HL-60 (cell line): ENCODE measurements at regions not wholly inside any gene's neighbourhood (a gene's known extent, or its start where the extent isn't known, plus 50 kb on each side); places are given as distances from the start of the nearest gene placed in this dataset.

Experiments
- DNase-seq, 2 experiments: peaks; one replicate each; pipeline ENCODE4 v3.0.0-alpha.2; 2010 to 2020; ENCODE audit warnings: low read depth in 1 of 2, low spot score in 1 of 2
- H3K27ac ChIP-seq: fragments of 250-450 bp; sonication (Bioruptor Pico); replicated peaks from 2 replicates; pipeline ENCODE4 v1.5.1; 2020; ENCODE audit warnings: mild to moderate bottlenecking, moderate library complexity
- H3K27me3 ChIP-seq: fragments of 250-450 bp; sonication (Bioruptor Pico); 2 replicates; pipeline ENCODE4 v1.5.1; 2021; ENCODE audit warnings: mild to moderate bottlenecking, moderate library complexity; ENCODE audit not compliant: insufficient read depth, poor library complexity, severe bottlenecking
- H3K4me3 ChIP-seq: replicated peaks from 2 replicates; pipeline ENCODE4 v1.5.1; 2011; ENCODE audit warnings: mild to moderate bottlenecking, control low read depth, low read length; ENCODE audit not compliant: insufficient read depth
- GABPA ChIP-seq: IDR thresholded peaks from 2 replicates; pipeline ENCODE4 v1.6.1; 2012; ENCODE audit warnings: low read depth
- POLR2AphosphoS5 ChIP-seq: IDR thresholded peaks from 2 replicates; pipeline ENCODE4 v1.6.1; 2012; ENCODE audit warnings: low read depth
- REST ChIP-seq: IDR thresholded peaks from 2 replicates; pipeline ENCODE4 v1.6.1; 2012; ENCODE audit warnings: low read depth; ENCODE audit not compliant: insufficient replicate concordance
- SPI1 ChIP-seq: IDR thresholded peaks from 2 replicates; pipeline ENCODE4 v1.6.1; 2012; ENCODE audit warnings: low read depth, mild to moderate bottlenecking, borderline replicate concordance
- TF ChIP-seq, protein P1 (sequence below): IDR thresholded peaks from one replicate; pipeline ENCODE4 v1.5.1; 2011; ENCODE audit warnings: low read length, control low read depth, inconsistent platforms; ENCODE audit not compliant: insufficient read depth

DNA sequence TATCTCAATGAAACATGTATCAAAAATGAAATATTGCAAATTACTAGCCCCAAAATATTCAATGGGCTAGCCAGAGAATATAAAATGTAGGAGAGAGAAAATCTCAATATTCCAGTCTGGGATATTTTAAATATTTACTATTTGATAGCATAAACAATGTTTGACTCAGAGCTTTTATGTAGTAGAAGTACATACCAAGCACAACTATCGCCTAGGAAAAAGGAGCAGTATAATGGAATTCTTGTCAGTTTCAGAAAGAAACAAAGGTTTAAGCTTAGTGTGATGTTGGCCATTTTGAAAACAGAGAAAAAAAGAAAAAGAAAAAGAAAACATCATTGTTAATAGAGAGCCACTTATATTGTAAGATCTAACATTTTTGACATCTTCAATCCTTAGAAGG, 1961.9 kb upstream of the CELF4 start:
- no peak overlapping the region for H3K4me3 ChIP-seq
- H3K27me3 ChIP-seq: no peaks in the 10 kb centered on the region
- DNase-seq: no peak
- TF ChIP-seq, protein P1, sequence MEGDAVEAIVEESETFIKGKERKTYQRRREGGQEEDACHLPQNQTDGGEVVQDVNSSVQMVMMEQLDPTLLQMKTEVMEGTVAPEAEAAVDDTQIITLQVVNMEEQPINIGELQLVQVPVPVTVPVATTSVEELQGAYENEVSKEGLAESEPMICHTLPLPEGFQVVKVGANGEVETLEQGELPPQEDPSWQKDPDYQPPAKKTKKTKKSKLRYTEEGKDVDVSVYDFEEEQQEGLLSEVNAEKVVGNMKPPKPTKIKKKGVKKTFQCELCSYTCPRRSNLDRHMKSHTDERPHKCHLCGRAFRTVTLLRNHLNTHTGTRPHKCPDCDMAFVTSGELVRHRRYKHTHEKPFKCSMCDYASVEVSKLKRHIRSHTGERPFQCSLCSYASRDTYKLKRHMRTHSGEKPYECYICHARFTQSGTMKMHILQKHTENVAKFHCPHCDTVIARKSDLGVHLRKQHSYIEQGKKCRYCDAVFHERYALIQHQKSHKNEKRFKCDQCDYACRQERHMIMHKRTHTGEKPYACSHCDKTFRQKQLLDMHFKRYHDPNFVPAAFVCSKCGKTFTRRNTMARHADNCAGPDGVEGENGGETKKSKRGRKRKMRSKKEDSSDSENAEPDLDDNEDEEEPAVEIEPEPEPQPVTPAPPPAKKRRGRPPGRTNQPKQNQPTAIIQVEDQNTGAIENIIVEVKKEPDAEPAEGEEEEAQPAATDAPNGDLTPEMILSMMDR: no peak
- TF ChIP-seq POLR2AphosphoS5: no peak
- TF ChIP-seq SPI1: no peak
- no peak for TF ChIP-seq REST
- no peak for TF ChIP-seq GABPA
- no peak overlapping the region for H3K27ac ChIP-seq

- no peak for TF ChIP-seq SPI1
- no peak for DNase-seq
Observed at GRCh38 chr18:39524370-39524769, 1958.8 kb upstream of the CELF4 start.

GRCh38 chr18:39523281-39523680, 1957.7 kb upstream of the CELF4 start:
- Histone ChIP-seq H3K27ac (no peak overlapping the region), H3K4me3 (no peak overlapping the region), H3K27me3 (no peaks in the 10 kb centered on the region)
- TF ChIP-seq GABPA: no peak
- TF ChIP-seq, protein P1: no peak
- TF ChIP-seq POLR2AphosphoS5: no peak
- no peak for TF ChIP-seq REST
- no peak for TF ChIP-seq SPI1
- no peak for DNase-seq

More at GRCh38 chr18:39524370-39524769, 1958.8 kb upstream of the CELF4 start:
- no peak overlapping the region for H3K27ac ChIP-seq
- no peaks in the 10 kb centered on the region for H3K27me3 ChIP-seq
- H3K4me3 ChIP-seq: no peak overlapping the region

- Histone ChIP-seq H3K27ac (no peak overlapping the region), H3K4me3 (no peak overlapping the region), H3K27me3 (no peaks in the 10 kb centered on the region)
- no peak for TF ChIP-seq POLR2AphosphoS5
- TF ChIP-seq, protein P1: no peak
- DNase-seq: no peak
Observed at GRCh38 chr18:39521164-39521563, 1955.6 kb upstream of the CELF4 start.
